NAMALWA (cell line): ENCODE measurements at regions not wholly inside any gene's neighbourhood (a gene's known extent, or its start where the extent isn't known, plus 50 kb on each side); places are given as distances from the start of the nearest gene placed in this dataset.
"Not testable (repeated sequence)": the region's sequence is repeated elsewhere in the genome, so short reads cannot be mapped to it uniquely, and the experiment has no call there.

Source experiments
- DNase-seq: peaks from one replicate; pipeline ENCODE4 v3.0.0-alpha.2; 2015; ENCODE audit warnings: low spot score

- no peak for DNase-seq
These were observed 377.0 kb downstream of the ZNF674 start for GRCh38 chrX:46168254-46168653.

GRCh38 chrX:46165866-46166265 is 379.4 kb downstream of the ZNF674 start:
- no peak for DNase-seq

- DNase-seq = no peak
These were observed 379.8 kb downstream of the ZNF674 start for GRCh38 chrX:46165411-46165810.

- DNase-seq = no peak
These were observed 392.5 kb downstream of the ZNF674 start for GRCh38 chrX:46152756-46153155.

- not testable (repeated sequence) for DNase-seq
These were observed 393.9 kb downstream of the ZNF674 start for GRCh38 chrX:46151332-46151731.

GRCh38 chrX:46144566-46144965 is 400.7 kb downstream of the ZNF674 start:
- no peak for DNase-seq

GRCh38 chrX:46140272-46140671 is 404.9 kb downstream of the ZNF674 start:
- no peak for DNase-seq

- no peak for DNase-seq
These were observed 415.0 kb downstream of the ZNF674 start for GRCh38 chrX:46130247-46130646.

GRCh38 chrX:46125111-46125510 is 420.1 kb downstream of the ZNF674 start:
- DNase-seq = no peak

- no peak for DNase-seq
These were observed 428.0 kb downstream of the ZNF674 start for GRCh38 chrX:46117234-46117633.

- not testable (repeated sequence) for DNase-seq
These were observed 457.9 kb downstream of the ZNF674 start for GRCh38 chrX:46087310-46087709.

- not testable (repeated sequence) for DNase-seq
These were observed 465.1 kb downstream of the ZNF674 start for GRCh38 chrX:46080121-46080520.

GRCh38 chrX:46072791-46073190 is 472.4 kb downstream of the ZNF674 start:
- DNase-seq = no peak

GRCh38 chrX:46072372-46072771 is 472.8 kb downstream of the ZNF674 start:
- DNase-seq = no peak

GRCh38 chrX:46070421-46070820 is 474.8 kb downstream of the ZNF674 start:
- DNase-seq = no peak

- DNase-seq = no peak
These were observed 485.9 kb downstream of the ZNF674 start for GRCh38 chrX:46059316-46059715.

GRCh38 chrX:46044486-46044885 is 500.7 kb downstream of the ZNF674 start:
- DNase-seq = no peak

- DNase-seq = no peak
These were observed 505.2 kb downstream of the ZNF674 start for GRCh38 chrX:46040001-46040400.

- DNase-seq = no peak
These were observed 505.7 kb downstream of the ZNF674 start for GRCh38 chrX:46039526-46039925.

- DNase-seq = no peak
These were observed 508.7 kb downstream of the ZNF674 start for GRCh38 chrX:46036508-46036907.

- DNase-seq = no peak
These were observed 510.4 kb downstream of the ZNF674 start for GRCh38 chrX:46034868-46035267.

- no peak for DNase-seq
These were observed 515.4 kb downstream of the ZNF674 start for GRCh38 chrX:46029777-46030176.

- no peak for DNase-seq
These were observed 528.9 kb downstream of the ZNF674 start for GRCh38 chrX:46016296-46016695.

GRCh38 chrX:46015653-46016052 is 529.6 kb downstream of the ZNF674 start:
- DNase-seq = no peak
